Left renal pelvis (tissue), 4 donors: ENCODE measurements at regions not wholly inside any gene's neighbourhood (a gene's known extent, or its start where the extent isn't known, plus 50 kb on each side); places are given as distances from the start of the nearest gene placed in this dataset.
"Not testable (repeated sequence)": the region's sequence is repeated elsewhere in the genome, so short reads cannot be mapped to it uniquely, and the experiment has no call there.

Experiments
- DNase-seq, 4 donors: peaks; one replicate each; pipeline ENCODE4 v3.0.0-alpha.2; 2013; ENCODE audit warnings: low read depth in 4 of 4, low spot score in 3 of 4

- no peak for DNase-seq
These were observed 253.2 kb downstream of the DLL1 start for GRCh38 chr6:170037541-170038250.

GRCh38 chr6:170036916-170037315, 254.0 kb downstream of the DLL1 start:
- DNase-seq, result no peak

- not testable (repeated sequence) for DNase-seq
These were observed 254.5 kb downstream of the DLL1 start for GRCh38 chr6:170036367-170036766.

- no peak for DNase-seq
These were observed 255.0 kb downstream of the DLL1 start for GRCh38 chr6:170035901-170036304.

GRCh38 chr6:170035044-170035443, 255.8 kb downstream of the DLL1 start:
- DNase-seq, result no peak

GRCh38 chr6:170034294-170034693, 256.6 kb downstream of the DLL1 start:
- DNase-seq, result no peak

GRCh38 chr6:170033666-170034065, 257.2 kb downstream of the DLL1 start:
- no peak for DNase-seq

GRCh38 chr6:170032706-170033309, 258.1 kb downstream of the DLL1 start:
- no peak for DNase-seq

- no peak for DNase-seq
These were observed 258.7 kb downstream of the DLL1 start for GRCh38 chr6:170032197-170032596.

GRCh38 chr6:170031684-170032121, 259.2 kb downstream of the DLL1 start:
- DNase-seq, result no peak

GRCh38 chr6:170030821-170031471, 259.9 kb downstream of the DLL1 start:
- no peak for DNase-seq

- no peak for DNase-seq
These were observed 260.5 kb downstream of the DLL1 start for GRCh38 chr6:170030284-170030815.

GRCh38 chr6:170029416-170030283, 261.2 kb downstream of the DLL1 start:
- no peak for DNase-seq

- DNase-seq, result no peak
These were observed 262.1 kb downstream of the DLL1 start for GRCh38 chr6:170028629-170029345.

- no peak for DNase-seq
These were observed 263.2 kb downstream of the DLL1 start for GRCh38 chr6:170027647-170028043.

- no peak for DNase-seq
These were observed 263.9 kb downstream of the DLL1 start for GRCh38 chr6:170026751-170027646.

- no peak for DNase-seq
These were observed 264.7 kb downstream of the DLL1 start for GRCh38 chr6:170025935-170026750.

GRCh38 chr6:170025341-170025911, 265.5 kb downstream of the DLL1 start:
- DNase-seq, result no peak
